Fibroblast of villous mesenchyme (primary cell): ENCODE measurements at regions not wholly inside any gene's neighbourhood (a gene's known extent, or its start where the extent isn't known, plus 50 kb on each side); places are given as distances from the start of the nearest gene placed in this dataset.

Source experiments
- DNase-seq: peaks from one replicate; pipeline ENCODE4 v3.0.0-alpha.2; 2010; ENCODE audit warnings: low read depth
- H3K4me3 ChIP-seq: 2 replicates; pipeline ENCODE4 v1.5.1; 2011; ENCODE audit warnings: low read depth, mild to moderate bottlenecking, low read length
- TF ChIP-seq, protein P1 (sequence below): IDR thresholded peaks from 2 replicates; pipeline ENCODE4 v1.5.1; 2012; ENCODE audit warnings: low read depth, mild to moderate bottlenecking, low read length; ENCODE audit not compliant: insufficient read depth

DNA sequence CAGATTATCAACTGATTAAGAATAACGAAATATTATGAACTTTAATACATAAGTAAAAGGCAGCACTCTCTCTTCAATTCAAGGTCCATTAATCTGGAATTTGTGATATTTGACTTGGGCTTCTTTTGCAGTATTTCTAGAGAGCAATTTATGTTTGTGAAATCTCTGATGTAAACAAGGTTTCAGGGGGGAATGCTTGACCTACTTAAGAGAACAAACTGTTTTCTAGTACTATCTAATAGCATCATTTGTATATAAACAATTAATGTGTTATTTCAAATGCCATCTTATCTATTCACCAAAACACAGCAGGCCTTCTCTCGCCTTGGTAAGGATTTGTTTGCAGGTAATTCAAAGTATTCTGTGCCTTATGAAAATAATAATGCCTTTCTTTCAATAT is 103.6 kb upstream of the FST start:
- DNase-seq, result peak; percentile 72
- TF ChIP-seq, protein P1, sequence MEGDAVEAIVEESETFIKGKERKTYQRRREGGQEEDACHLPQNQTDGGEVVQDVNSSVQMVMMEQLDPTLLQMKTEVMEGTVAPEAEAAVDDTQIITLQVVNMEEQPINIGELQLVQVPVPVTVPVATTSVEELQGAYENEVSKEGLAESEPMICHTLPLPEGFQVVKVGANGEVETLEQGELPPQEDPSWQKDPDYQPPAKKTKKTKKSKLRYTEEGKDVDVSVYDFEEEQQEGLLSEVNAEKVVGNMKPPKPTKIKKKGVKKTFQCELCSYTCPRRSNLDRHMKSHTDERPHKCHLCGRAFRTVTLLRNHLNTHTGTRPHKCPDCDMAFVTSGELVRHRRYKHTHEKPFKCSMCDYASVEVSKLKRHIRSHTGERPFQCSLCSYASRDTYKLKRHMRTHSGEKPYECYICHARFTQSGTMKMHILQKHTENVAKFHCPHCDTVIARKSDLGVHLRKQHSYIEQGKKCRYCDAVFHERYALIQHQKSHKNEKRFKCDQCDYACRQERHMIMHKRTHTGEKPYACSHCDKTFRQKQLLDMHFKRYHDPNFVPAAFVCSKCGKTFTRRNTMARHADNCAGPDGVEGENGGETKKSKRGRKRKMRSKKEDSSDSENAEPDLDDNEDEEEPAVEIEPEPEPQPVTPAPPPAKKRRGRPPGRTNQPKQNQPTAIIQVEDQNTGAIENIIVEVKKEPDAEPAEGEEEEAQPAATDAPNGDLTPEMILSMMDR, result no peak
- no peak overlapping the region for H3K4me3 ChIP-seq

DNA sequence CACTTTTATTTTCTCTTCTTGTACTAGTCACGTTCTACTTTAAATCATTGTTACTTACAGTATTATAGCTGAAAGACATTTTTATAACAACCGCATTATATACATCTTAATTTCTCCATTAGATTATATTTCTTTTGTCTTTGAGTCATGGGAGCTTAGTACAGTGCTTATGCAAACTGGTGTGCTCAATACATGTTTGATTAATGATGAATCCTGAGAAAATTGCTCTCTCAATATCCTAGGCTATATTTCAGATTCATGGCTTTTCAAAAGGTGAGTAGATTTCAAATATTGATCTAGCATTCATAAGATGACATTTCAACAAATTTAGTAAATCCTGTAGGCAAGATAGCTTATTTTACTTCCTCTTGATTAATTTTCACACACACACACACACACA is 102.2 kb upstream of the FST start:
- no peak for DNase-seq
- TF ChIP-seq, protein P1, result no peak
- H3K4me3 ChIP-seq, result no peak overlapping the region

- TF ChIP-seq, protein P1, result no peak
- no peak overlapping the region for H3K4me3 ChIP-seq
- DNase-seq, result peak; percentile 73
These were observed 101.7 kb upstream of the FST start for GRCh38 chr5:53378590-53379247.

DNA sequence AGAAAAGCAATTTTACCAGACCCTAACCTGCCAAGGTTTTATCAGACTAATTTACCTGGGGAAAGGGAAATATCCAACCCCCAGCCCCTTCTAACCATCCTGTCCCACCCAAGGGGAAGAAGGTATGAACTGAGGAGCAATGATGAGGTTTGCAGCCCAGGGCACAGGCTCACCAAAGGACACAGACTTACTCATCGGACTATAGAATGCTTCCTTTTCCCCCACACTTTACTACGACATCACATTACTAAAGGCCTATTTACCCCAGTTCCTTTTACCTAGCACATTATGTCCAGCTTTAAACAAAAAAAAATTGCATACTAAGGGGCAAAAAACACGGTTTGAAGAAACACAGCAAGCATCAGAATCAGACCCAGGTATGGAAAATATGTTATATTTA is 94.1 kb upstream of the FST start:
- TF ChIP-seq, protein P1, result no peak
- no peak overlapping the region for H3K4me3 ChIP-seq
- DNase-seq, result no peak

DNA sequence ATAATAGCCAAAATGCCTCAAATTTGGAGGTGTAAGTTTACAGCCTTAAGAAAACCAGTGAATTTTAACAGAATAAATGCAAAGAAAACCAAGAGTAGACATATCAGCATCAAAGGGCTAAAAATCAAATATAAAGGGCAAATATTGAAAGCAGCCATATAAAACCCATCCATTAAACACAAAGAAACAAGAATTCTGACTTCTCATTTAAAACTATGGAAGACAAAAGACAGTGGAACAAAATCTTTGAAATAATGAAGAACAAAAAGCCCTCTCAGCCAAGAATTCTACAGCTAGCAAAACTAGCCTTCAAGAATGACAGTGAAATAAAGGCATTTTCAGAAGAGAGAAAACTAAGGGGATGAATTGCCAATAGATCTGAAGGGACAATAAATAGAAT is 91.3 kb upstream of the FST start:
- DNase-seq, result no peak
- TF ChIP-seq, protein P1, result no peak
- H3K4me3 ChIP-seq, result no peak overlapping the region

GRCh38 chr5:53392073-53392472 is 88.4 kb upstream of the FST start:
- no peak for DNase-seq
- H3K4me3 ChIP-seq, result no peak overlapping the region
- TF ChIP-seq, protein P1, result no peak

DNA sequence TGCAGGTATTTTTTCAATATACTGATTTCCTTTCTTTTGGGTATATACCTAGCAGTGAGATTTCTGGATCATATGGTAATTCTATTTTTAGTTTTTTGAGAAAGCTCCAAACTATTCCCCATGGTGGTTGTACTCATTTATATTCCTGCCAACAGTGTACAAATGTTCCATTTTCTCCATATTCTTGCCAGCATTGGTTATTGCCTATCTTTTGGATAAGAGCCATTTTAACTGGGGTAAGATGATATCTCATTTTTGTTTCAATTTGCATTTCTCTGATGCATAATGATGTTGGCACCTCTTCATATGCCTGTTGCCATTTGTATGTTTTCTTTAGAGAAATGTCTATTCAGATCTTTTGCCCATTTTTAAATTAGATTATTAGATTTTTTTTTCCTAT is 85.6 kb upstream of the FST start:
- H3K4me3 ChIP-seq, result no peak overlapping the region
- no peak for DNase-seq
- TF ChIP-seq, protein P1, result no peak
